ENCODE measurements at regions not wholly inside any gene's neighbourhood (a gene's known extent, or its start where the extent isn't known, plus 50 kb on each side); places are given as distances from the start of the nearest gene placed in this dataset.

GRCh38 chr14:51317373-51317772 is 77.3 kb downstream of the TMX1 start:
- Histone ChIP-seq H2AFZ (ENCODE audit: low read depth, low read length) (no peak overlapping the region), H3K79me2 (ENCODE audit: control insufficient read depth, insufficient read depth, low read length) (no peaks in the 10 kb centered on the region), H3K36me3 (ENCODE audit: control insufficient read depth in 2 of 2, extremely low read depth in 1 of 2, insufficient read depth in 2 of 2, low read length in 2 of 2) (no peaks in the 10 kb centered on the region), H3K27ac (ENCODE audit: insufficient read depth, low read depth, low read length) (no peak overlapping the region), H3K9ac (replicated peaks; ENCODE audit: extremely low read depth, insufficient read depth, low read length) (no peak overlapping the region), H3K4me1 (ENCODE audit: control insufficient read depth, extremely low read depth, insufficient read depth, low read length) (no peaks in the 10 kb centered on the region), H3K4me2 (ENCODE audit: insufficient read depth, low read length) (no peak overlapping the region), H3K27me3 (ENCODE audit: control insufficient read depth in 2 of 2, insufficient read depth in 2 of 2, low read length in 2 of 2) (no peaks in the 10 kb centered on the region), H3K4me3 (replicated peaks in 1 of 3; ENCODE audit: insufficient read depth in 1 of 3, low read depth in 1 of 3, low read length in 3 of 3) (no peak overlapping the region), H3K9me1 (replicated peaks; ENCODE audit: control insufficient read depth, extremely low read depth, insufficient read depth, low read length) (no peaks in the 10 kb centered on the region), H4K20me1 (replicated peaks; ENCODE audit: control insufficient read depth, extremely low read depth, insufficient read depth, low read length) (no peaks in the 10 kb centered on the region), H3K9me3 (replicated peaks; ENCODE audit: control insufficient read depth, insufficient read depth, low read length) (no peaks in the 10 kb centered on the region)
- BruUV-seq (replicated peaks), result no TSS peak
- POLR2A ChIA-PET, result no interaction called here
- CTCF ChIA-PET, result interaction anchor here (2.1 kb wide), 1 partner anchor 19 kb away, joined by 5 read pairs; no protein-coding TSS in a partner anchor
- intact Hi-C loops (cut with micrococcal nuclease) (no loop called here), dilution Hi-C loops (cut with MboI; ENCODE audit: extremely low pct_ligation_motif_present, low sequenced_read_pairs) (no loop called here)
- TF ChIP-seq EZH2 (IDR thresholded peaks at IDR 0.05; ENCODE audit: borderline replicate concordance, low read depth, low read length, severe bottlenecking), result no peak
- TF ChIP-seq POLR2A (IDR thresholded peaks at IDR 0.05; ENCODE audit: low read depth, low read length), result no peak
- TF ChIP-seq CTCF (IDR thresholded peaks at IDR 0.05; ENCODE audit: extremely low read depth in 1 of 2, insufficient read depth in 1 of 2, low read depth in 1 of 2, low read length in 2 of 2), result no peak
- TF ChIP-seq GATA2 (IDR thresholded peaks at IDR 0.05; ENCODE audit: insufficient read depth, insufficient read length, low read depth, low read length), result no peak
- no peak for TF ChIP-seq JUN (IDR thresholded peaks at IDR 0.05; ENCODE audit: borderline replicate concordance, insufficient read depth, insufficient read length, low read depth)
- no peak for TF ChIP-seq POLR2AphosphoS5 (IDR thresholded peaks at IDR 0.05; ENCODE audit: insufficient read depth, low read depth, low read length)
- no peak for TF ChIP-seq MYC (IDR thresholded peaks at IDR 0.05; ENCODE audit: low read depth, low read length)
- DNase-seq (ENCODE audit: low read depth, low spot score), result no peak
- no peak for FAIRE-seq

Data from endothelial cell of umbilical vein (primary cell).